ENCODE measurements at regions not wholly inside any gene's neighbourhood (a gene's known extent, or its start where the extent isn't known, plus 50 kb on each side); places are given as distances from the start of the nearest gene placed in this dataset.

DNA sequence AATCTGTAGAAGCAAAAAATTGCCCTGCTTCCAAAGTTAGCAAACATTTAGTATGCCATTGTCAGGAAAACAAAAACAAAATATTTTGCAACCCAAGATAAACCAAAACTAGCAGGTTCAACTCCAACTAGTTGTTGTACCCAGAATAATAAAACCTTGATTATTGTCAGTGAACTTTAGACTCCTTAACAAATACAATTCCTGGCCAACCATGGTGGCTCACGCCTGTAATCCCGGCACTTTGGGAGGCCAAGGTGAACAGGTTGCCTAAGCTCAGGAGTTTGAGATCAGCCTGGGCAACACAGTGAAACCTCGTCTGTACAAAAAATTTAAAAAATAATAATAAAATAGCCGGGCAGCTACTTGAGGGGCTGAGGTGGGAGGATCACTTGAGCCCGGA, 53.6 kb upstream of the EPCAM start:
- no peak for DNase-seq (ENCODE audit: low read depth in 2 of 2)

- no peak for DNase-seq (ENCODE audit: low read depth in 2 of 2)
Measured at GRCh38 chr2:47313728-47314127, 55.4 kb upstream of the EPCAM start.

GRCh38 chr2:47313141-47313691, 55.9 kb upstream of the EPCAM start:
- DNase-seq (ENCODE audit: low read depth in 2 of 2): no peak

- no peak for DNase-seq (ENCODE audit: low read depth in 2 of 2)
Measured at GRCh38 chr2:47312491-47312850, 56.6 kb upstream of the EPCAM start.

DNA sequence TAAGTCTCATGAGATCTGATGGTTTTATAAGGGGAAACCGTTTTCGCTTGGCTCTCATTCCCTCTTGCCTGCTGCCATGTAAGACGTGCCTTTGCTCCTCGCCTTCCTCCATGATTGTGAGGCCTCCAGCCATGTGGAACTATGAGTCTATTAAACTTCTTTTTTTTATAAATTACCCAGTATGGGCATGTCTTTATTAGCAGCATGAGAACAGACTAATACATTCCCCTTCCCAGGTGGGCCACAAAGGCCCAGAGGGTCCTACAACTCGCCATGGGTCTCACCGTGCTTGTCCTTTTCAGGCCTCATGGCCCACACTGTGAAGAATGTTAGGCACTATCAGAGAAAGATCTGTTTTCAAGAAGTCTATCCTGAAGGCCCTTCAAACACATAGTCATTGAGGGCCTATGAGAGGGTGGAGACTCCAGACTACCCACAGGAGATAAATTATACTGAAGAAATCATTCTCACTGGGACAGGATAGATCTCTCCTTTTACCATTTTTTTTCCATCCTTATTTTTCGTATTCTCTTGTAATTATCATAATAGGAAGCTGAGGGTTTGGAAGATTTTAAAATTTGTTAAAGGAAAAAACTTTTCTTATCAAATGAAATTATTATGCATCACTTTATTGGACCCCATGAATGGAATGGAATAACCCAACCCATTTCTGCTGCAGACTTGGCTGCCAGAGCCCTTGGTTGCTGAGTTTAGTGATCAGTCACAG, 57.2 kb upstream of the EPCAM start:
- DNase-seq (ENCODE audit: low read depth in 2 of 2): no peak

DNA sequence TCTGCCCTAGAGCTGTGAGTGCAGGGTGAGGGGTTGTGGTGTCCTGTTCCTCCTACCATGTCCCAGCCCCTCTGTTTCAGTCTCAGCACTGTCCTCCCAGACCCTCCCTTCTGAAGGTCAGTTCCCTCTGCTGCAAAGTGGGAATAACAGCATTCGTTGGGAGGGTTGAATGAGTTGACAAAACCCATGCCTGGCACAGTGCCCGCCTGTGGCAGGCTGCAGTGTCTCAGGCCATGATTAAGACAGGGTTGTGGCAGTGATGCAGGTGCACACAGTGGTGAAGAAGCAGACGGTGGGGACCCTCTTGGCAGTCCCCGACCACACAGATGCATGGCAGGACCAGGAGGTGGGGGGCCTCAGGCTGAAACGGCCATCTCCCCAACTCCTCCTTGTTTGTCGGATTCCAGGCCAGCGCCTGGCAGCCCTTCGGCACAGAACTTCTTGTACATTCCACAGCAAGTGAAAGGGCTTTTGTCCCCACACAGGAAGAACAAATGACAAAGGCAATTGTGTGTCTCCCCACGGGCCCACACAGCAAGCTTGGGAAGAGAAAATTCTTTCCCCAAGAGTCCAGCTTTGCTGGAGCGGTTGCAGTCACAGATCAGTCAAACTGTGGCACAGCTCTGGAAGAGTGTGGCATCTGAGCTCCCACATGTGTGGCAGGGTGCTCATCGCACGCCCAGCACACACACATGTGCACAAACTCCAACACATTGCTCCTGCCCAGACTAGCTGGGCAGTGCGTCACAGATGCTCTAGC, 58.1 kb upstream of the EPCAM start:
- no peak for DNase-seq (ENCODE audit: low read depth in 2 of 2)

GRCh38 chr2:47309952-47310800, 58.9 kb upstream of the EPCAM start:
- no peak for DNase-seq (ENCODE audit: low read depth in 2 of 2)

DNA sequence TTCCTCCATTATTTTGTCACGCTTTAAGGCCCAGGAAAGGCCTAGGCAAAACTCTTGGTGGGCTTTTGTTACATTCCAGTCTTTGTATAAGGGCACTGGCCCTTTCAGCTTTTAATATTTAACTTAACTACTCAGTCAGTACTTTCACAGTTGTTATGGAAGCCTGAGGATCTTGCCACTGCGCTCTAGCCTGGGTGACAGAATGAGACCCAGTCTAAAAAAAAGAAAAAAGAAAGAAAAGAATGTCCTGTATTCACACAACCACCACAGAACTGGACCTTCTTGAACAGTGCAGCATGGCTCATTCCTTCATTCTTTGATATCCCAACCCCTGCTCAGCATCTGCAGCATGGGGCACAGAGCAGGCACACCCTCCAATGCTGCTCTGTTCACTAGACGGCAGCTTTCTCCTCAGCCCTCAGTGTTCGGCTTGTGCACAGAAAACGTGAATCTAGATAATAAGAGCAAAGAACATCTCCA, 59.6 kb upstream of the EPCAM start:
- no peak for DNase-seq (ENCODE audit: low read depth in 2 of 2)

- no peak for DNase-seq (ENCODE audit: low read depth in 2 of 2)
Measured at GRCh38 chr2:47307066-47307465, 62.0 kb upstream of the EPCAM start.

DNA sequence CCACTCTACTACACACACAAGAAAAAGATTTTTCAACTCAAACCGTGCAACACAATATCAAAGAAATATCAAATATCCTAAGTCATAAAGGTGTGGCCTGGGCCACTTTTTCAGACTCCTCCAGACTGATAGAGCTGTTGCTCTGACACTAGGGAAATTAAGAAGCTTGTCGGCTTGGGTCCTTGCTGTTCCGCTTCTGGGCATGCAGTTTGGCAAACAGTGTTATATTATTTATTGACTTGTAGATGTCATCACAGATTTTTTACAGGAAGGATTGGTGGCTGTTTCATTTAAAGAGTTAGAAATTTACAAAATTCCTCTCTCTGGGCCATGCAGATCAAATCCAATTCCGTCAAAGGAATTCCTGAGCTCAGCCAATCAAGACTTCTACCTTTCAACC, 64.5 kb upstream of the EPCAM start:
- no peak for DNase-seq (ENCODE audit: low read depth in 2 of 2)

DNA sequence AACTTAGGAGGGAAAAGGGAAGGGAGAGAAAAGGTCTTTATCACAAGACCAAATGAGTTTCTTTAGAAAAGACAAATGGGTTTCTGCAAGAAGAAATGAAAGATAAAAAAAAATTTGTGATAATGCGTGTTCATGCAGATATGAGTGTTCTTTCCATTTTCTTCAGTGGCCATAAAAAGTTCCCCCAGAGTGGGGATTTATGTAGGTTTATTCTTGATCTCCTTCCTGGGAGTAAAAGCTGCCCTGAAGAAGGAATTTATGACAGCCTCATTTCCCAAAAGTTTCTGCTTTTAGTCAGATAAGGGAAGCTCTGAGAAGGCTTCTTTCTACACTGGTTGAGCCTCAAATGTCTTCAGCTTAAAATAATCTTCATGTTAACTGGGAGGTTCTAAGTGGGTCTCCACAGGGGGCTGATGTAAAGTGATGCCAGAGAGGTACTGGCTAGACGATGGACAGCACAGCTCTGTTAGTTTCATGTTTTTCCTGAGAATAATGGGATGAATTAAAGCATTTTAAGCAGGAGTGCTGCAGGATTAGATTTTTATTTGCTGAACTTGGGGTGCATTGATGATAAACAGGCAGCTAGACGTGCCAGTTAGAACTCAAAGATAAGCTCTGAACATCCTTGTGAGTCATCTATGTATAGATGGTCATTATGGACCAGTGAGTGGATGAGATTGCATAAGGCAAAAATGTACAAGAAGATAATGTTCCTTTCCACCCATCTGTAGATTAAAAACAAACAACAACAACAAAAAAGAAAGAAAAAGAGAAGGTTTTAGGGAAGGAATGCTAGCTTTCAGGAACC, 65.6 kb upstream of the EPCAM start:
- DNase-seq (ENCODE audit: low read depth in 2 of 2): no peak

DNA sequence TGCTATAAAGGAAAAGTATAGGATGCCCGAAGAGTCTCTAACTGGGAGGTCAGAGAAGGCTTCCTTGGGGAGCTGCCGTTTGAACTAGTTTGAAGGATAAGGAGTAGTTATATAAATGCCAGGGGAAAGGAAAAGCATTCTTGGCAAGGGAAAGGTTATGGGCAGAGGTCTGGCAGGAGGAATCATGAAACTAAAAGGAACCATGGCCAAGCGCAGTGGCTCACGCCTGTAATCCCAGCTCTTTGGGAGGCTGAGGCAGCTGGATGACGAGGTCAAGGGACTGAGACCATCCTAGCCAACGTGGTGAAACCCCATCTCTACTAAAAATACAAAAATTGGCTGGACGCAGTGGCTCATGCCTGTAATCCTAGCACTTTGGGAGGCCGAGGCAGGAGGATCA, 66.8 kb upstream of the EPCAM start:
- DNase-seq (ENCODE audit: low read depth in 2 of 2): no peak

- no peak for DNase-seq (ENCODE audit: low read depth in 2 of 2)
Measured at GRCh38 chr2:47301731-47302130, 67.4 kb upstream of the EPCAM start.

DNA sequence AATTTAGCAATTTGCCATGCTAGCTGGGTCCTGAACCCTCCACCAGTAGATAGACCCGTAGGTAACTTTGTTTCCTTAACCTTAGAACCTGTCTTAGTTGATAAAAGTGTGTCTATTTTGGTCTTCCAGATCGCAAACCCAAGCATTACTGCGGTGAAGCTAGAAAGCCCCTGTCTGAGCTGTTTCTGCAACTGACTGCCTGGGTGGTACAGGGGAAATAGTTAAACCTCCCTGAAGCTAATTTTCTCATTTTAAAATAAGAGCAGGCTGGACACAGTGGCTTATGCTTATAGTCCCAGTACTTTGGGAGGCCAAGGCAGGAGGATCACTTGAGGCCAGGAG, 67.9 kb upstream of the EPCAM start:
- DNase-seq (ENCODE audit: low read depth in 2 of 2): no peak

- DNase-seq (ENCODE audit: low read depth in 2 of 2): no peak
Measured at GRCh38 chr2:47300609-47301276, 68.4 kb upstream of the EPCAM start.

- no peak for DNase-seq (ENCODE audit: low read depth in 2 of 2)
Measured at GRCh38 chr2:47300081-47300480, 69.0 kb upstream of the EPCAM start.

- no peak for DNase-seq (ENCODE audit: low read depth in 2 of 2)
Measured at GRCh38 chr2:47299555-47299954, 69.6 kb upstream of the EPCAM start.

- DNase-seq (ENCODE audit: low read depth in 2 of 2): no peak
Measured at GRCh38 chr2:47298771-47299170, 70.3 kb upstream of the EPCAM start.

DNA sequence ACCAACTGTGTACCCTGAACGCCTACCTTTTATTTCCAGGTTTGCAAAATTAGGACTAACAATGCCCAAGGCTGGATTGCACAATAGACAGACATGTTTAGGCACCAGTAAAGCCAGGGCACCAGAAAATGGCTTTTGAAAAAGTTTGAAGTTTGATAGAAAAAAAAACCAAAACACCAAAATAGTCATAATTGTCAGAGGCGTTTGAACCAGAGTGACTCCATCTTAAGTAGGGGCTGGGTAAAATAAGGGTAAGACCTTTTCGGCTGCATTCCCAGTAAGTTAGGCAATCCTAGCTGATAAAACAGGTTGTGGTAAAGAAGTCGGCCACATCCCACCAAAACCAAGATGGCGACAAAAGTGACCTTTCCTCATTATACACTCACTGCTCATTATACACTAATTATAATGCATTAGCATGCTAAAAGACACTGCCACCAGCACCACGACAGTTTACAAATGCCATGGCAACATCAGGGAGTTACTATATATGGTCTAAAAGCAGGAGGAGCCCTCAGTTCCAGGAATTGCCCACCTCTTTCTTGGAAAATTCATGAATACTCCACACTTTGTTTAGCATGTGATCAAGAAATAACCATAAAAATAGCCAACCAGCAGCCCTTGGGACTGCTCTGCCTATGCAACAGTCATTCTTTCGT, 71.2 kb upstream of the EPCAM start:
- DNase-seq (ENCODE audit: low read depth in 2 of 2): no peak

DNA sequence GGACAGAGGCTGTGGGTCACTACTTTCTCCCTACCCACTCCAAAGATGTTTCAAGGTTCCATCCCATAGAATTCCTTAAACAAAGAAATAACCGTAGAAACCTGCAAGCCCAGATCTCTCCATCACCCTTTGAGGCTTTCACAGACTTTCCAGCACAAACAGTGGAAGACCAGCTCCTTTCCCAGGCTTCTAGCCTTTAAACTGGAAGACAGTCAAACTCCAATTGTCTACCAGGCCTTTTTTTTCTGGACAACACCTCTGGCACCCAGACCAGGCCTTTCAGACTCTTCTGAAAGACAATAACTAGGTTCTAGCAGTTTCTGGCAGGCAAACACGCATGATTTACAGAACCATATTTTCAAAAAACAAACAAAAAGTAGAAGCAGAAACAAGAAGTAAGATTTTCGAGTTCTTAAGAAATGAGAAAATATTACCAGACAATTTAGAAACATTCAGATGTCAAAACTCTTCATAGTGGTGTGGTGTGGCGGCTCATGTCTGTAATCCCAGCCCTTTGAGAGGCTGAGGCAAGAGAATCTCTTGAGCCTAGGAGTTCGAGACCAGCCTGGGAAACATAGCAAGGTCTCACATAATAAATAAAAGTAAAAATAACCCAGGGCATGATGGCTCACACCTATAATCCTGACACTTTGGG, 73.0 kb upstream of the EPCAM start:
- no peak for DNase-seq (ENCODE audit: low read depth in 2 of 2)

Measured in activated CD4-positive, alpha-beta T cell treated with anti-CD3 and anti-CD28 coated beads for 24 hours (primary cell).